Spleen (tissue), 7 donors: ENCODE measurements at regions not wholly inside any gene's neighbourhood (a gene's known extent, or its start where the extent isn't known, plus 50 kb on each side); places are given as distances from the start of the nearest gene placed in this dataset.

Source experiments
- CTCF ChIP-seq, 11 experiments: fragments of 200-600 bp in 7 of 11; fragments of 450-650 bp in 4 of 11; sonication (generic) in 4 of 11; IDR thresholded peaks in 8 of 11; conservative IDR thresholded peaks in 3 of 11; 1 replicate in 7 of 11; 2 replicates in 4 of 11; pipeline versions ENCODE4 v1.4.0 to v1.8.0; 2016 to 2021; ENCODE audit warnings: antibody characterized with exemption in 11 of 11, inconsistent platforms in 4 of 11, mild to moderate bottlenecking in 1 of 11
- POLR2AphosphoS5 ChIP-seq, 3 donors: sonication (generic); formaldehyde crosslinking; IDR thresholded peaks; one replicate each; pipeline ENCODE4 v1.5.1; 2017; ENCODE audit warnings: antibody characterized with exemption in 3 of 3
- donor health status: DM: no; HTN: no; CAD: no; lungs with moderate emphysema.
- donor health status: DM: no; HTN: no; CAD: no.
- donor health status: DM: no; HTN: no; CAD: no.

DNA sequence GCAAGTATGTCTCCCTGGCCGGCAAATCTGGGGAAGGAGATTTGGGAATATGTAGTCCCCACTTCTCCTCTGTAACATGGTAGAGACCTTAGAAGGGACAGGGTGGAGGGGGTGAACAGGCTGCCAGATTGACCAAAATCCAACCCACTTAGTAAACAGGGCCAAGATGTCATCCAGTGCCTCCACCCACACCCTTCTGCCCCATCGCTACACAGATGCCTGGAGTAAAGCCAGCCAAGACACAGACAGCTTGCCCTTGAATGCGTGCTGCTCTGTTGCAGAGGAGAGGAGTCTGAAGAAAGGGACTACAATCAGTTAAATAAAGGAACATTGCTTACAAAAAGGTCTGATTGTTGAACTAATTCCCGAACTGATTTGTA lies 160.1 kb upstream of the LDB2 start:
- TF ChIP-seq CTCF (IDR thresholded peaks at IDR 0.05 in 8 of 11, conservative IDR thresholded peaks at IDR 0.05 in 3 of 11): no peak
- no peak for TF ChIP-seq POLR2AphosphoS5 (IDR thresholded peaks at IDR 0.05)
